HAP-1 (cell line): ENCODE measurements at regions not wholly inside any gene's neighbourhood (a gene's known extent, or its start where the extent isn't known, plus 50 kb on each side); places are given as distances from the start of the nearest gene placed in this dataset.
A peak's percentile ranks its signal among the peaks of the same experiment; 100 is the strongest.
"Not testable (repeated sequence)": the region's sequence is repeated elsewhere in the genome, so short reads cannot be mapped to it uniquely, and the experiment has no call there.

Experiments used
- DNase-seq, 2 experiments: peaks; one replicate each; pipeline ENCODE4 v3.0.0-alpha.2; 2016 to 2020; ENCODE audit warnings: low spot score in 2 of 2
- H3K27me3 ChIP-seq: fragments of 250-450 bp; sonication (Bioruptor Pico); 2 replicates; pipeline ENCODE4 v1.5.1; 2020; ENCODE audit warnings: low read depth, mild to moderate bottlenecking, moderate library complexity
- H3K36me3 ChIP-seq: fragments of 250-450 bp; sonication (Bioruptor Pico); replicated peaks from 2 replicates; pipeline ENCODE4 v1.5.1; 2020; ENCODE audit warnings: mild to moderate bottlenecking
- H3K4me1 ChIP-seq: fragments of 250-450 bp; sonication (Bioruptor Pico); 2 replicates; pipeline ENCODE4 v1.5.1; 2020; ENCODE audit warnings: mild to moderate bottlenecking
- H3K4me3 ChIP-seq: fragments of 250-450 bp; sonication (Bioruptor Pico); 2 replicates; pipeline ENCODE4 v1.5.1; 2020; ENCODE audit warnings: mild to moderate bottlenecking, moderate library complexity
- H3K9me3 ChIP-seq: fragments of 250-450 bp; sonication (Bioruptor Pico); 2 replicates; pipeline ENCODE4 v1.5.1; 2020; ENCODE audit warnings: mild to moderate bottlenecking, moderate library complexity
- in situ Hi-C: fragments of 300-500 bp; cut with MboI; formaldehyde crosslinking; loops from 3 replicates; pipeline ENCODE4 v1.14.3; 2020; ENCODE audit warnings: low sequenced_read_pairs, inconsistent platforms, mixed read lengths

DNA sequence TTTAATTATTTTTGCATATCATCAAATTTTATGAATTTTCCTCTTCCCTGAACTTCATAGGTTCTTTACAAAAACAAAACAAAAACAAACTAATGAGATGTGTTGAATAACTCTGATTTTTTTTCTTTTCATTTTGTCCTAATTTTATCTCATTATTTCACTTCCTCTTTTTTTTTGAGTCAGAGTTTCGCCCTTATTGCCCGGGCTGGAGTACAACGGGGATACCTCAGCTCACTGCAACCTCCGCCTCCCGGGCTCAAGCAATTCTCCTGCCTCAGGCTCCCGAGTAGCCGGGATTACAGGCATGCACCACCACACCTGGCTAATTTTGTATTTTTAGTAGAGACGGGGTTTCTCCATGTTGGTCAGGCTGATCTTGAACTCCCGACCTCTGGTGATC is 1633.3 kb downstream of the CDH8 start:
- H3K36me3 ChIP-seq, H3K4me1 ChIP-seq, H3K9me3 ChIP-seq, DNase-seq, H3K27me3 ChIP-seq, in situ Hi-C loops, H3K4me3 ChIP-seq: not testable (repeated sequence)

- H3K36me3 ChIP-seq, result no peaks in the 10 kb centered on the region
- no peak overlapping the region for H3K4me3 ChIP-seq
- in situ Hi-C loops, result no loop called here
- H3K4me1 ChIP-seq, result peaks cover 4% of the 10 kb centered on the region
- no peak for DNase-seq
- H3K9me3 ChIP-seq, result no peaks in the 10 kb centered on the region
- no peaks in the 10 kb centered on the region for H3K27me3 ChIP-seq
These were observed 1643.9 kb downstream of the CDH8 start for GRCh38 chr16:60392380-60392779.

DNA sequence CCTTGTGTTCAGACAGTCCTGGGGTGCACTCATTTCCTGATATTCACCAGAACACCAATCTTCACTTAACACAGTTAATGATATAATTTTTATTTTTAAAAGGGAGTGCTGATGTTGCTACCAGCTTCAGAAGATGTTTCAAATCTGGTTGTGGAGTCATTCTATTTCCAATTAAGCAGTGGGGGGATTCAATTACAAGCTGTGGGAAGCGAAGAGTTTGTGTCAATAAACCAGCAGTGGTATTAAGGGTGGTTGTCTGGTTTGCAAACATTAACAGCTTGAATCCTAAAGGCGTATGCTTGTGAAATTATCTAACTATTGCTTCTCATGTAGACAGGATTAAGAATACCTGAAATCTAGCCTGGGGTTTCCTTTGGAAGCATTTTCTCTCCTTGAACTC is 1637.5 kb upstream of the GOT2 start:
- Histone ChIP-seq H3K27me3 (no peaks in the 10 kb centered on the region), H3K36me3 (no peaks in the 10 kb centered on the region), H3K4me1 (no peaks in the 10 kb centered on the region), H3K9me3 (no peaks in the 10 kb centered on the region), H3K4me3 (no peak overlapping the region)
- no peak for DNase-seq
- in situ Hi-C loops, result no loop called here

GRCh38 chr16:60367739-60368138 is 1633.6 kb upstream of the GOT2 start:
- Histone ChIP-seq H3K36me3 (no peaks in the 10 kb centered on the region), H3K9me3 (no peaks in the 10 kb centered on the region), H3K4me1 (no peaks in the 10 kb centered on the region), H3K4me3 (no peak overlapping the region), H3K27me3 (no peaks in the 10 kb centered on the region)
- in situ Hi-C loops, result no loop called here
- DNase-seq, result no peak

GRCh38 chr16:60363566-60363965 is 1629.5 kb upstream of the GOT2 start:
- Histone ChIP-seq H3K9me3 (no peaks in the 10 kb centered on the region), H3K4me1 (no peaks in the 10 kb centered on the region), H3K27me3 (no peaks in the 10 kb centered on the region), H3K4me3 (no peak overlapping the region), H3K36me3 (no peaks in the 10 kb centered on the region)
- in situ Hi-C loops, result no loop called here
- DNase-seq, result no peak

- in situ Hi-C loops, result not testable (repeated sequence)
These were observed 1625.8 kb upstream of the GOT2 start for GRCh38 chr16:60359866-60360265.

DNA sequence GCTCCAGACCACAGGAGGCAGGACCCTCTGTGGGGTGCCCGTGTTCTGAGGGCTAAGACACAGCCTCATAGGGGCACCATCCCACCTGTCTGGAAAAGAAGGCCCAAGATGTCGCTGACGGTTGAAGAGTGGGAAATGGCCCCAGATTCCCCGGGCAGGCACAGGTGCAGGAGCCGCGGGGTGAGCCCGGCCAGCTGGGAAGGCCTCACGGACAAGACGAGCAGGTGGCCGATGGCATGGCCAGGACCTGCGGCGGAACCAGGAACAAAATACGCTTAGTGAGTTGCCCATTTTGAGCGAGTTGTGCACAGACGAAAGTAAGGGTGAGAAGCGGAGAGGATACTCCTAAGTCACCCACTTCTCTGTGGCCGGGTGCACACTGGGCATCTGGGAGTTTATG is 1625.3 kb upstream of the GOT2 start:
- H3K4me1 ChIP-seq, H3K9me3 ChIP-seq, in situ Hi-C loops, H3K36me3 ChIP-seq, DNase-seq, H3K27me3 ChIP-seq, H3K4me3 ChIP-seq: not testable (repeated sequence)

More at GRCh38 chr16:60359866-60360265, 1625.8 kb upstream of the GOT2 start:
- not testable (repeated sequence) for H3K4me1 ChIP-seq, H3K36me3 ChIP-seq, H3K27me3 ChIP-seq, DNase-seq, H3K9me3 ChIP-seq, H3K4me3 ChIP-seq

- H3K4me3 ChIP-seq, H3K9me3 ChIP-seq, DNase-seq, in situ Hi-C loops, H3K4me1 ChIP-seq, H3K27me3 ChIP-seq, H3K36me3 ChIP-seq: not testable (repeated sequence)
These were observed 1623.9 kb upstream of the GOT2 start for GRCh38 chr16:60357876-60358522.

- Histone ChIP-seq H3K4me1 (no peaks in the 10 kb centered on the region), H3K4me3 (no peak overlapping the region), H3K27me3 (no peaks in the 10 kb centered on the region), H3K9me3 (no peaks in the 10 kb centered on the region), H3K36me3 (no peaks in the 10 kb centered on the region)
- in situ Hi-C loops, result no loop called here
- no peak for DNase-seq
These were observed 1612.1 kb upstream of the GOT2 start for GRCh38 chr16:60346256-60346655.

DNA sequence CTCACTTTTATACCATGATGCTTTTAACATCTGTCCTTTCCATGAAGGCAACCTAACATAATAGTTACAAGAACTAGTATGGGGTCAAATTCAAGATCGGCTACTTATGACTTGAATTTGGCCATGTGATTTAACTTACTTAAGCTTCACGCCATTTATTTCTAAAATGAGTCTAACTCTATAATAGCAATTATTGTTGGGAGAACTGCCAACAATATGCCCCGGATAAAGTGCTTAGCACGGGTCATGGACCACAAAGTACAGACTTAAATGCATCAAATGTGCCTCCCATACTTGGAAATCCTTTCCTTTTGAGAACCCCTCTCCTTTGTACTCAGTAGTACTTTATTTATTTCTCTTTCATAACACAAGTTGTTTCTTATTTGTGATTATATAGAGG is 1603.6 kb upstream of the GOT2 start:
- no peaks in the 10 kb centered on the region for H3K36me3 ChIP-seq
- H3K4me3 ChIP-seq, result no peak overlapping the region
- H3K4me1 ChIP-seq, result no peaks in the 10 kb centered on the region
- H3K27me3 ChIP-seq, result no peaks in the 10 kb centered on the region
- no peak for DNase-seq
- in situ Hi-C loops, result no loop called here
- no peaks in the 10 kb centered on the region for H3K9me3 ChIP-seq

DNA sequence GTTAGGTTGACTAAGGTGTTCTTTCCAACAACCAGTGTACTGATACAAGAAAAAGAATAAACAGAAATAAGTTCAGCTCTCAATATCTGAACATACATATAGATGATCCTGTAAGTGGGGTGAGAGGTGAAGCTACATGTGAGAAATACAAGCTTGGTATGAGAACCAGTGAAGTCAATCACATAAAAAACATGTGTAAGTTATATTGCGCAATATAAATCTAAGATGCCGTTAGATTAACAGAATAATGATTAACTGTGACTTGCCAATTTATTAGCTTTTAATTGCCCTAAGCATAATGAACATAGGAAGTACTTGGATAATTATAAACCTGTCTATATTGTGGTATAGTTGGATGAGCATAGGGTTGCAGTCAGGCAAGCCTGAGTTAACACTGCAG is 1597.1 kb upstream of the GOT2 start:
- DNase-seq, result no peak
- Histone ChIP-seq H3K36me3 (no peaks in the 10 kb centered on the region), H3K4me3 (no peak overlapping the region), H3K4me1 (peaks cover 4% of the 10 kb centered on the region; the same call in 1 of the 2 replicates), H3K27me3 (no peaks in the 10 kb centered on the region), H3K9me3 (no peaks in the 10 kb centered on the region)
- in situ Hi-C loops, result no loop called here

DNA sequence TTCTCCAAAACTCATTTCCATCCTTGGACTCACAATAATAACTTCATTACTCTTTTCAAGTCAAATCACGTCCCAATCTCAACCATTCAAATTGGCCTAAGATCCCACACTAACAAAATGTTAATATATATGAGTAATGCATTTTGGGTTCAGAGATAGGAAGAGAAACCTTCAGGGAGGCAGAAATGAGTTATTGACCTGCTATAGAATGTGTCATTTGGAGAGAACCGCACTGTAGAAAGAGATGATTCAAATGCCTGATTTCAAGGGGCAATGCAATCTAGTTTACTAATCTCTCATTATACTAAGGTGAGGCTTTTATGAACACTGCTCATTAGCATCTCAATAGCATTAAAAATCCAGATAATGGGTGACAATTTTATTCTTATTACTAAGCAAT is 1595.0 kb upstream of the GOT2 start:
- H3K27me3 ChIP-seq, result no peaks in the 10 kb centered on the region
- H3K4me1 ChIP-seq, result peaks cover 4% of the 10 kb centered on the region; the same call in 1 of the 2 replicates
- H3K36me3 ChIP-seq, result no peaks in the 10 kb centered on the region
- no peak for DNase-seq
- in situ Hi-C loops, result no loop called here
- no peaks in the 10 kb centered on the region for H3K9me3 ChIP-seq
- H3K4me3 ChIP-seq, result no peak overlapping the region

DNA sequence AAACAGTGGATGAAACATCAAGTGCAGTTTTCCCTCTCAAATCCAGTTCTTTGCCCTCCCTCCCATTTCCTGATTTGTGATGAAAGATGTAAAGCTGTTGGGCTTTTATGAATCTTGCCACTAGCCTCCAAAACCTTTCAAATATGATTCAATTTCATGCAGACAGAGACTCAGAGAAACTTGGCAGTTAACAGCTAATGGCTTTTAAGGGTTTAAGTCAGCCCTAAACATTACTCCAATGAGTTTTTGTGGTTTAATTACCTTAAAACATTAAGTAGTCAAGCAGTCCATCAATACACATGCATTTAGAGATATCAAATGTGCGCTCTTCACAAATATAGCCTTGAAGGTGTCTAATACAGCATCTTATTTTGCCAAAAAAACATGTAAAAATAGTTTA is 1594.0 kb upstream of the GOT2 start:
- DNase-seq, result no peak
- no peaks in the 10 kb centered on the region for H3K9me3 ChIP-seq
- peaks cover 4% of the 10 kb centered on the region; the same call in 1 of the 2 replicates for H3K4me1 ChIP-seq
- no peaks in the 10 kb centered on the region for H3K27me3 ChIP-seq
- in situ Hi-C loops, result no loop called here
- H3K36me3 ChIP-seq, result no peaks in the 10 kb centered on the region
- H3K4me3 ChIP-seq, result no peak overlapping the region

- H3K4me1 ChIP-seq, result peaks cover 10% of the 10 kb centered on the region
- H3K9me3 ChIP-seq, result no peaks in the 10 kb centered on the region
- no peak overlapping the region for H3K4me3 ChIP-seq
- in situ Hi-C loops, result no loop called here
- no peaks in the 10 kb centered on the region for H3K27me3 ChIP-seq
- no peak for DNase-seq
- no peaks in the 10 kb centered on the region for H3K36me3 ChIP-seq
These were observed 1584.4 kb upstream of the GOT2 start for GRCh38 chr16:60318486-60318885.

DNA sequence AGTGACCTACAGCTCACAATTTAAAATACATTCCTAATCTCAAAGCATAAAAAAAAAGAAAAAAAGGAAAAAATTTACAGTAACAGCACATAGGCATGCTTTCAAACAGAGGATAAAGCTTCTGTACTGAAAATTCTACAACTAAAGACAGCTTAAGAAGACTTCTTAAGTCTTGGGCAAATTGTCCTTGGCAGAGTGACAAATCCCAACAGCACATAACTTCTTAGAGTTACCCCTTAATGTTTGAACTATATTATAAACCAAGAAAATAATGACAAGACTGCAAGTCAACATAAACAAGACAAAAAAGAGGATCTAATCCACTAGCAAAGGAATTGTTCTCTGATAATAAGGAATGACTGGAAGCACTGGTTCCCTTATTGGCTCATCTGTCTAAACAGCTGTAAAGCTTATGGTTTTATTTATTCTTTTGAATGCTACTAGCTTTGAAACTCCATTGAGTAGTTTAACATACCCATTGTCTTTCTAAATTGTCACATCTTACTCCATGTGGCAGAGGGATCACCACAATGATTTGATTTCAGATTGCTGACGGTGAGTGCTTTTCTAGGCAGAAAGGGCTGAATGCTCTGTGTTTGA is 1576.8 kb upstream of the GOT2 start:
- H3K4me3 ChIP-seq, result no peak overlapping the region
- H3K36me3 ChIP-seq, result no peaks in the 10 kb centered on the region
- H3K27me3 ChIP-seq, result no peaks in the 10 kb centered on the region
- H3K9me3 ChIP-seq, result no peaks in the 10 kb centered on the region
- in situ Hi-C loops, result no loop called here
- DNase-seq, result peak; percentile 53 to 55
- peaks cover 10% of the 10 kb centered on the region for H3K4me1 ChIP-seq
